WTC11 (cell line): ENCODE measurements at regions not wholly inside any gene's neighbourhood (a gene's known extent, or its start where the extent isn't known, plus 50 kb on each side); places are given as distances from the start of the nearest gene placed in this dataset.

ENCODE experiments used
- AFF4 ChIP-seq: sonication (generic); formaldehyde crosslinking; IDR thresholded peaks from 2 replicates; pipeline ENCODE4 v1.8.1; 2023; ENCODE audit warnings: mild to moderate bottlenecking, missing genetic modification reagents, borderline replicate concordance
- ATF2 ChIP-seq: sonication (generic); formaldehyde crosslinking; IDR thresholded peaks from 2 replicates; pipeline ENCODE4 v1.8.1; 2022; ENCODE audit warnings: low read depth, missing genetic modification reagents, borderline replicate concordance
- CTCF ChIP-seq: fragments of 200-600 bp; IDR thresholded peaks from 2 replicates; pipeline ENCODE4 v1.8.0; 2022; ENCODE audit warnings: antibody characterized with exemption
- NR3C1 ChIP-seq: sonication (generic); formaldehyde crosslinking; conservative IDR thresholded peaks from 2 replicates; pipeline ENCODE4 v1.8.1; 2023; ENCODE audit warnings: low read depth, mild to moderate bottlenecking, missing genetic modification reagents
- USF1 ChIP-seq: sonication (generic); formaldehyde crosslinking; IDR thresholded peaks from 2 replicates; pipeline ENCODE4 v1.8.0; 2022; ENCODE audit warnings: mild to moderate bottlenecking, missing genetic modification reagents
- ZBTB43 ChIP-seq: sonication (generic); formaldehyde crosslinking; IDR thresholded peaks from 2 replicates; pipeline ENCODE4 v1.8.1; 2023; ENCODE audit warnings: mild to moderate bottlenecking, missing genetic modification reagents
- ZNF138 ChIP-seq: sonication (generic); formaldehyde crosslinking; conservative IDR thresholded peaks from 2 replicates; pipeline ENCODE4 v1.8.1; 2022; ENCODE audit warnings: mild to moderate bottlenecking, moderate library complexity, missing genetic modification reagents
- ZNF416 ChIP-seq: fragments of 250-450 bp; sonication (Bioruptor Pico); IDR thresholded peaks from 2 replicates; pipeline ENCODE4 v1.9.0; 2021; ENCODE audit warnings: mild to moderate bottlenecking, inconsistent platforms

GRCh38 chr3:59464187-59464586, 414.4 kb upstream of the CFAP20DC start:
- TF ChIP-seq CTCF (no peak), USF1 (no peak), ATF2 (CRISPR knock-in tag) (no peak), ZNF416 (CRISPR knock-in tag) (no peak), ZNF138 (CRISPR knock-in tag) (no peak), NR3C1 (CRISPR knock-in tag) (no peak), ZBTB43 (CRISPR knock-in tag) (no peak), AFF4 (no peak)
